Neural progenitor cell (in vitro differentiated cells): ENCODE measurements at regions not wholly inside any gene's neighbourhood (a gene's known extent, or its start where the extent isn't known, plus 50 kb on each side); places are given as distances from the start of the nearest gene placed in this dataset.

Experiments
- DNase-seq: peaks from one replicate; pipeline ENCODE4 v3.0.0-alpha.2; 2016; ENCODE audit warnings: low spot score
- H2AFZ ChIP-seq: fragments of 200-600 bp; sonication (generic); replicated peaks from 2 replicates; pipeline ENCODE4 v1.6.1; 2016; ENCODE audit warnings: antibody characterized with exemption
- H3F3A ChIP-seq: fragments of 200-600 bp; sonication (generic); 2 replicates; pipeline ENCODE4 v1.6.1; 2016; ENCODE audit warnings: antibody characterized with exemption, low read depth
- H3K27ac ChIP-seq: fragments of 200-600 bp; sonication (generic); 2 replicates; pipeline ENCODE4 v1.5.1; 2016; ENCODE audit warnings: mild to moderate bottlenecking
- H3K27me3 ChIP-seq: fragments of 200-600 bp; sonication (generic); 2 replicates; pipeline ENCODE4 v1.6.1; 2016; ENCODE audit warnings: mild to moderate bottlenecking, moderate library complexity
- H3K36me3 ChIP-seq: fragments of 200-600 bp; sonication (generic); 2 replicates; pipeline ENCODE4 v1.5.1; 2016
- H3K4me1 ChIP-seq: fragments of 200-600 bp; sonication (generic); 2 replicates; pipeline ENCODE4 v1.6.1; 2016; ENCODE audit warnings: mixed run types
- H3K4me2 ChIP-seq: fragments of 200-600 bp; sonication (generic); 2 replicates; pipeline ENCODE4 v1.6.1; 2016
- H3K4me3 ChIP-seq: fragments of 200-600 bp; sonication (generic); 2 replicates; pipeline ENCODE4 v1.5.1; 2016
- H3K79me2 ChIP-seq: fragments of 200-600 bp; sonication (generic); 2 replicates; pipeline ENCODE4 v1.6.1; 2016; ENCODE audit warnings: low read depth
- H3K9ac ChIP-seq: fragments of 200-600 bp; sonication (generic); 2 replicates; pipeline ENCODE4 v1.6.1; 2016
- H3K9me3 ChIP-seq: fragments of 200-600 bp; sonication (generic); 2 replicates; pipeline ENCODE4 v1.5.1; 2016; ENCODE audit warnings: low read depth
- H4K20me1 ChIP-seq: fragments of 200-600 bp; sonication (generic); 2 replicates; pipeline ENCODE4 v1.6.1; 2016; ENCODE audit warnings: low read depth
- H3K27ac Mint-ChIP-seq: 3 replicates; pipeline ENCODE4 v1.8.0; 2021; ENCODE audit warnings: mixed read lengths
- H3K27me3 Mint-ChIP-seq: 2 replicates; pipeline ENCODE4 v1.8.0; 2022; ENCODE audit warnings: low read depth, mild to moderate bottlenecking, inconsistent platforms, moderate library complexity, mixed read lengths; ENCODE audit not compliant: insufficient read depth
- H3K36me3 Mint-ChIP-seq: 3 replicates; pipeline ENCODE4 v1.8.0; 2021; ENCODE audit warnings: mixed read lengths
- H3K4me1 Mint-ChIP-seq: 3 replicates; pipeline ENCODE4 v1.8.0; 2021; ENCODE audit warnings: mixed read lengths
- H3K4me3 Mint-ChIP-seq: 3 replicates; pipeline ENCODE4 v1.8.0; 2021; ENCODE audit warnings: mild to moderate bottlenecking, moderate library complexity, mixed read lengths
- H3K9me3 Mint-ChIP-seq: 3 replicates; pipeline ENCODE4 v1.8.0; 2020; ENCODE audit warnings: mixed read lengths
- EZH2 ChIP-seq: fragments of 200-600 bp; sonication (generic); IDR thresholded peaks from 2 replicates; pipeline ENCODE4 v1.6.1; 2017; ENCODE audit warnings: antibody characterized with exemption, mild to moderate bottlenecking, moderate library complexity
- EZH2phosphoT487 ChIP-seq: fragments of 200-600 bp; sonication (generic); IDR thresholded peaks from 2 replicates; pipeline ENCODE4 v1.6.1; 2017; ENCODE audit warnings: antibody characterized with exemption
- TF ChIP-seq, protein P1 (sequence below): fragments of 200-600 bp; sonication (generic); IDR thresholded peaks from 2 replicates; pipeline ENCODE4 v1.5.1; 2017; ENCODE audit warnings: antibody characterized with exemption, mild to moderate bottlenecking

DNA sequence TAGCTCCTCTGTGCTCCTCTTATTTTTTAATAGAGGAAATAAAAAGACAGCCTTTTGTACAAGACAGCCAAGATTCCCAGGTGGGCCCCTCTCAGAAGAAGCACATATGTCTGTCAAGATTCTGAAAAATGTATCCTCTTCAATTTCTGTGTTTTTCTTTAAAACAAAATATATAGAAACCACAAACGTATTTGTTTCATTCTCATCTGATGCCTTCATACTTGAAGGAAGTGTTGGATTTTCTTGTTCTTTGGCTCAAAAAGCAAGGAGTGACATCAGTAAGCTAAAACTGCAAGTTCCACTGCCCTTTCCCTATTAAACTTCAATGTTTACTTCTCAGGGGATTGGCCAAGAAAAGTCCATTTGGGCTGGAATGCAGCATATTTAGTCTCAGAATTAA, 193.8 kb upstream of the OSR1 start:
- Mint-ChIP-seq H3K9me3 (no peaks in the 10 kb centered on the region), H3K36me3 (no peaks in the 10 kb centered on the region), H3K4me1 (no peaks in the 10 kb centered on the region), H3K4me3 (no peak overlapping the region), H3K27ac (no peak overlapping the region), H3K27me3 (peaks cover 3% of the 10 kb centered on the region)
- Histone ChIP-seq H3K4me2 (no peak overlapping the region), H3K27ac (no peak overlapping the region), H3K27me3 (no peaks in the 10 kb centered on the region), H3F3A (no peaks in the 10 kb centered on the region), H3K4me3 (no peak overlapping the region), H3K4me1 (no peaks in the 10 kb centered on the region), H3K79me2 (no peaks in the 10 kb centered on the region), H3K9ac (no peak overlapping the region), H3K9me3 (no peaks in the 10 kb centered on the region), H4K20me1 (no peaks in the 10 kb centered on the region), H2AFZ (no peak overlapping the region), H3K36me3 (no peaks in the 10 kb centered on the region)
- TF ChIP-seq EZH2phosphoT487: no peak
- TF ChIP-seq EZH2: no peak
- TF ChIP-seq, protein P1, sequence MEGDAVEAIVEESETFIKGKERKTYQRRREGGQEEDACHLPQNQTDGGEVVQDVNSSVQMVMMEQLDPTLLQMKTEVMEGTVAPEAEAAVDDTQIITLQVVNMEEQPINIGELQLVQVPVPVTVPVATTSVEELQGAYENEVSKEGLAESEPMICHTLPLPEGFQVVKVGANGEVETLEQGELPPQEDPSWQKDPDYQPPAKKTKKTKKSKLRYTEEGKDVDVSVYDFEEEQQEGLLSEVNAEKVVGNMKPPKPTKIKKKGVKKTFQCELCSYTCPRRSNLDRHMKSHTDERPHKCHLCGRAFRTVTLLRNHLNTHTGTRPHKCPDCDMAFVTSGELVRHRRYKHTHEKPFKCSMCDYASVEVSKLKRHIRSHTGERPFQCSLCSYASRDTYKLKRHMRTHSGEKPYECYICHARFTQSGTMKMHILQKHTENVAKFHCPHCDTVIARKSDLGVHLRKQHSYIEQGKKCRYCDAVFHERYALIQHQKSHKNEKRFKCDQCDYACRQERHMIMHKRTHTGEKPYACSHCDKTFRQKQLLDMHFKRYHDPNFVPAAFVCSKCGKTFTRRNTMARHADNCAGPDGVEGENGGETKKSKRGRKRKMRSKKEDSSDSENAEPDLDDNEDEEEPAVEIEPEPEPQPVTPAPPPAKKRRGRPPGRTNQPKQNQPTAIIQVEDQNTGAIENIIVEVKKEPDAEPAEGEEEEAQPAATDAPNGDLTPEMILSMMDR: no peak
- no peak for DNase-seq

DNA sequence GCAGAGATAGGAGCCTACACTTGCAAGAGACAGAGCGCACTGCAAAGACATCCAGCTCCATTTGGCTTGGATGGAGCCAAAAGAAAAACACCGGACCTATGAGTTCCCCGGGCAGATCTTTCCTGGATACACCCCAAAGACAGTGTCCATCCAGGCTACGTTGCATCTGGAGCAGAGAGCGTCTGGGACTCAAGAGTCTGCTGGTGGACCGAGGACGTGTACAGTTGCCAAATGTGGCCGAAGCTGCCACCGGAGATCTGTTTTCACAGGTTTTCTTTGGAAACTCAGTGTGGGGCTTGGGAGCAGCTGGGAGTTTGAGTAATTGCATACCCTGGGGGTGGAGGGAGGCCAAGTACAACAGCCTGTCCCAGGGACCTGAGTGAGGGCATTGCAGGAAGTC, 192.3 kb upstream of the OSR1 start:
- Histone ChIP-seq H3K79me2 (no peaks in the 10 kb centered on the region), H3K9me3 (no peaks in the 10 kb centered on the region), H3K4me1 (no peaks in the 10 kb centered on the region), H3K4me3 (no peak overlapping the region), H3K36me3 (no peaks in the 10 kb centered on the region), H4K20me1 (no peaks in the 10 kb centered on the region), H3K4me2 (no peak overlapping the region), H3K9ac (no peak overlapping the region), H3K27me3 (no peaks in the 10 kb centered on the region), H3K27ac (no peak overlapping the region), H2AFZ (no peak overlapping the region), H3F3A (no peaks in the 10 kb centered on the region)
- Mint-ChIP-seq H3K4me3 (no peak overlapping the region), H3K36me3 (no peaks in the 10 kb centered on the region), H3K9me3 (no peaks in the 10 kb centered on the region), H3K27me3 (peaks cover 3% of the 10 kb centered on the region), H3K27ac (no peak overlapping the region), H3K4me1 (no peaks in the 10 kb centered on the region)
- DNase-seq: no peak
- TF ChIP-seq, protein P1: no peak
- TF ChIP-seq EZH2phosphoT487: no peak
- no peak for TF ChIP-seq EZH2

DNA sequence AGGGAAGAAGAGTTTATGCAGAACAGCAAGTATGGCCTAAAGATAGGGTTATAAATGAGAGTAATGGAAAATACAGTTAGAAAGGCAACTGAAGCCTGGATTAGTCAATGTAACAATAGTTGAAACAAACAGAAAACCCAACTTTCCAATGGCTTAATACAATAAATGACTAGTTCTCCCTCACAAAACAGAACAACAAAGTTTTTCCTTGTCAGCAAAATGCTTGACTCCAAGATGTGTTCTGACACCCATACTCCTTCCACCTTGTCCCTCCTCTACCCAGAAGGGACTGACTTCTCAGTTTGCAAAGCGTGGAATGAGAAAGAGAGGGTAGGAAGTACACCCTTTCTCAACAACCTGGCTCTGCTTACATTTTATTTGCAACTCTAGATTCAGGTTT, 191.4 kb upstream of the OSR1 start:
- Mint-ChIP-seq H3K36me3 (no peaks in the 10 kb centered on the region), H3K9me3 (no peaks in the 10 kb centered on the region), H3K27me3 (peaks cover 3% of the 10 kb centered on the region), H3K4me1 (no peaks in the 10 kb centered on the region), H3K4me3 (no peak overlapping the region), H3K27ac (no peak overlapping the region)
- Histone ChIP-seq H3K4me1 (no peaks in the 10 kb centered on the region), H3F3A (no peaks in the 10 kb centered on the region), H3K27ac (no peak overlapping the region), H3K36me3 (no peaks in the 10 kb centered on the region), H3K4me2 (no peak overlapping the region), H3K9me3 (no peaks in the 10 kb centered on the region), H3K79me2 (no peaks in the 10 kb centered on the region), H3K9ac (no peak overlapping the region), H2AFZ (no peak overlapping the region), H4K20me1 (no peaks in the 10 kb centered on the region), H3K27me3 (no peaks in the 10 kb centered on the region), H3K4me3 (no peak overlapping the region)
- no peak for TF ChIP-seq EZH2phosphoT487
- no peak for TF ChIP-seq EZH2
- TF ChIP-seq, protein P1: no peak
- no peak for DNase-seq

DNA sequence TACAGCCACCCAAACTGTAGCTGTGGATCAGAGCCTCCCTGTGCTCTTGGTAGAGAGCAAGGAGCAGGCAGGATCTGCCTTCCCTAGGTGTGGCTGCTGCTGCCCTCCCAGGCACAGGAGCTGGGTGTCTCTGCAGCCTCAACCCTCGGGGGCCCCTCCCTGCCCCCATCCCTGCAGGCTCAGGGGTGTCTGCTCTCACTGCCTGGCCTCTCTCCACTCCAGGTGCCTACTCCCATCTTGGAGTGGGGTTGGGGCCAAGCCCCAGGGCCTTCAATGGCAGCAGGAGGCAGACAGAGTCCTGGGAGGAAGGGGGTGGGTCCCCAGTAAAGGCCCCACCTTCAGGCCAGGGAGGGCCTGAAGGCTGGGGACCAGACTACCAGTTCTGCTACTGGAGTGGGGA, 189.7 kb upstream of the OSR1 start:
- no peak for TF ChIP-seq EZH2phosphoT487
- no peak for TF ChIP-seq EZH2
- TF ChIP-seq, protein P1: no peak
- no peaks in the 10 kb centered on the region for H3F3A ChIP-seq
- H4K20me1 ChIP-seq: no peaks in the 10 kb centered on the region
- DNase-seq: no peak
- no peaks in the 10 kb centered on the region for H3K79me2 ChIP-seq
- no peak overlapping the region for H3K4me2 ChIP-seq
- Mint-ChIP-seq H3K4me1 (no peaks in the 10 kb centered on the region), H3K9me3 (no peaks in the 10 kb centered on the region), H3K27ac (no peak overlapping the region), H3K27me3 (peaks cover 3% of the 10 kb centered on the region), H3K4me3 (no peak overlapping the region), H3K36me3 (no peaks in the 10 kb centered on the region)
- H2AFZ ChIP-seq: no peak overlapping the region
- H3K36me3 ChIP-seq: no peaks in the 10 kb centered on the region
- no peak overlapping the region for H3K27ac ChIP-seq
- no peaks in the 10 kb centered on the region for H3K9me3 ChIP-seq
- no peaks in the 10 kb centered on the region for H3K4me1 ChIP-seq
- no peaks in the 10 kb centered on the region for H3K27me3 ChIP-seq
- H3K4me3 ChIP-seq: no peak overlapping the region
- no peak overlapping the region for H3K9ac ChIP-seq
